ENCODE measurements at regions not wholly inside any gene's neighbourhood (a gene's known extent, or its start where the extent isn't known, plus 50 kb on each side); places are given as distances from the start of the nearest gene placed in this dataset.
A peak's percentile ranks its signal among the peaks of the same experiment; 100 is the strongest.

DNA sequence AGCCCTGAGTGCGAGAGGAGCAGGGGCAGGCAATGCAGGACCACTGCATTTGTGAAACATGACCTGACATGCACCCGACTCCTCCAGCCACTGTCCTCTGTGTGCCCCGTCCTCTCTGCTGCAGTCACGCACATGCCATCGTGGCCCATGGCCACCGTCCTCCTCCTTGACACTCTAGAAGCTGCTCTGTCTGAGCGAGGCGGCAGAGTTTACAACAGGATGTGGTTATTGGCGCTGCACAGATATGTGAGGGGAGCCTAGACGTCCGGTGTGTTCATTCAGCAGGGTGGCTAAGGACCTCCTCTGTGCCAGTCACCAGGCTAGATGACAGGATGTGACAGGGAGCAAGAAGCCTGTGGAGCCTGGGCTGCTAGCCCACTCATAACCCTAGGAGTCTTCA, 277.8 kb downstream of the FOXO1 start:
- Mint-ChIP-seq H3K27ac (peak overlapping the region; percentile 95), H3K27me3 (no peaks in the 10 kb centered on the region), H3K4me3 (peak overlapping the region; percentile 83), H3K9me3 (no peaks in the 10 kb centered on the region), H3K4me1 (peaks cover 29% of the 10 kb centered on the region), H3K36me3 (ENCODE audit: low read depth) (no peaks in the 10 kb centered on the region)
- ChIA-PET CTCF (interaction anchor here (0.6 kb wide), 1 partner anchor 44 kb away, joined by 4 read pairs; no protein-coding TSS in a partner anchor), POLR2A (interaction anchor here (0.6 to 2.5 kb wide), 11 partner anchors 13 to 280 kb away, joined by 3 to 11 read pairs (median 5); no protein-coding TSS in a partner anchor)
- peak; percentile 46 for DNase-seq
- TF ChIP-seq, protein P1, sequence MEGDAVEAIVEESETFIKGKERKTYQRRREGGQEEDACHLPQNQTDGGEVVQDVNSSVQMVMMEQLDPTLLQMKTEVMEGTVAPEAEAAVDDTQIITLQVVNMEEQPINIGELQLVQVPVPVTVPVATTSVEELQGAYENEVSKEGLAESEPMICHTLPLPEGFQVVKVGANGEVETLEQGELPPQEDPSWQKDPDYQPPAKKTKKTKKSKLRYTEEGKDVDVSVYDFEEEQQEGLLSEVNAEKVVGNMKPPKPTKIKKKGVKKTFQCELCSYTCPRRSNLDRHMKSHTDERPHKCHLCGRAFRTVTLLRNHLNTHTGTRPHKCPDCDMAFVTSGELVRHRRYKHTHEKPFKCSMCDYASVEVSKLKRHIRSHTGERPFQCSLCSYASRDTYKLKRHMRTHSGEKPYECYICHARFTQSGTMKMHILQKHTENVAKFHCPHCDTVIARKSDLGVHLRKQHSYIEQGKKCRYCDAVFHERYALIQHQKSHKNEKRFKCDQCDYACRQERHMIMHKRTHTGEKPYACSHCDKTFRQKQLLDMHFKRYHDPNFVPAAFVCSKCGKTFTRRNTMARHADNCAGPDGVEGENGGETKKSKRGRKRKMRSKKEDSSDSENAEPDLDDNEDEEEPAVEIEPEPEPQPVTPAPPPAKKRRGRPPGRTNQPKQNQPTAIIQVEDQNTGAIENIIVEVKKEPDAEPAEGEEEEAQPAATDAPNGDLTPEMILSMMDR (IDR thresholded peaks at IDR 0.05), result no peak
- intact Hi-C loops (cut with micrococcal nuclease), result loop anchor here (1.0 to 5.0 kb wide), 6 partner anchors 11 to 279 kb away; partner anchors contain the start of gene FOXO1
- ATAC-seq (ENCODE audit: low read depth), result peak; percentile 97

DNA sequence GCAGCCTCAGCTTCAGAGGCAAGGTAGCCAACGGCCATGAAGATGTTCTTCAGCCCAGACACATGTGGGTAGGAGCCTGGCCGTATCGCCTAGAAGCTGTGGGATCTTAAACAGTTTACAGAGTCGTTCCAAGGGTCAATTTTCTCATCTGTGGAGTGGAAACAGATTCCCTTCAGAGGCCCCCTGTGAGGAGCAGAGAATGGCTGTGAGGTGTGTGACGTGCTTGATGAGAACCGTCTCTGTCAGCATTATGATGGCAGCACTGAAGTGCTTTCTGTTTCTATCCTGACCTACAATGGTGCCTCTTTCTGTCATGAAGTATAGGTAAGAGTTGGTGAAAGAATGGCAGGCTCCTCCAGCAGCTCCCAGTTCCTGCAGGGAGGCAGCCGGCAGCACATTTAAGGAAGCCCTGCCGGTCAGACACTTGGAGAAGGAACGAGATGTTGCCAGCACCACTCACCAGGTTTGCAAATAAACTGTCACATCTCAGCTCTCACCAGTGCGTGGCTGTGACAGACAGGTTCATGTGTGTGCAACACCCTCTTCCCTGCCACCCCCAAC, 277.3 kb downstream of the FOXO1 start:
- CTCF ChIA-PET, result interaction anchor here (0.6 kb wide), 1 partner anchor 44 kb away, joined by 4 read pairs; no protein-coding TSS in a partner anchor
- intact Hi-C loops (cut with micrococcal nuclease), result loop anchor here (1.0 to 5.0 kb wide), 5 partner anchors 13 to 278 kb away; partner anchors contain the start of gene FOXO1
- DNase-seq, result no peak
- POLR2A ChIA-PET, result interaction anchor here (0.6 to 2.5 kb wide), 13 partner anchors 9 to 280 kb away, joined by 3 to 11 read pairs (median 5); no protein-coding TSS in a partner anchor
- H3K27me3 Mint-ChIP-seq, result no peaks in the 10 kb centered on the region
- H3K4me3 Mint-ChIP-seq, result peak overlapping the region; percentile 83
- peaks cover 29% of the 10 kb centered on the region for H3K4me1 Mint-ChIP-seq
- peak overlapping the region; percentile 95 for H3K27ac Mint-ChIP-seq
- H3K9me3 Mint-ChIP-seq, result no peaks in the 10 kb centered on the region
- H3K36me3 Mint-ChIP-seq (ENCODE audit: low read depth), result no peaks in the 10 kb centered on the region
- TF ChIP-seq, protein P1 (IDR thresholded peaks at IDR 0.05), result no peak
- ATAC-seq (ENCODE audit: low read depth), result peak; percentile 64

DNA sequence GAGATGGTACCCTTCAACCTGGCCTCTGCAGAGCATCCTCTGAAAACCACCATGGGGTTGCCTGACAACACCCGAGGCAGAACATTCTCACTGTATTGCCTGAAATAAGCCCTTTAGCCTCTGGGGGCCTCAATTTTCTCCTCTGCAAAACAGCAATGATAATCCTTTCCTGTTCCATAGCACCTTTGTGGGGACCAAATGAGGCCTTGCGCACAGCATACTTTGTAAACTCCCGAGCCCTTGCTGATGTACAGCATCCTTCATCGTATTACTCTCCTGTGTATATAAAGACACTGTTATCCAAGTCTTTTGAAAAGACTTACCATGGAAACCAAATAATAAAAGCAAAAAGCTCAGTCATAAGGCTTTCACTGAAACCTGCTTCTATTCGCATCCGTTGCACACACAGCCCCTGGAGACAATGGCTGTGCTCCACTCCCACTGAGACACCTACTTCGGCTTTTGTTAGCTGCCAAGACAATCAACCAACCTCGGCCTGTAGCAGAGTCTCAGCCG, 276.0 kb downstream of the FOXO1 start:
- Mint-ChIP-seq H3K4me3 (no peak overlapping the region), H3K36me3 (ENCODE audit: low read depth) (no peaks in the 10 kb centered on the region), H3K27me3 (no peaks in the 10 kb centered on the region), H3K4me1 (peaks cover 26% of the 10 kb centered on the region), H3K27ac (peak overlapping the region; percentile 36), H3K9me3 (no peaks in the 10 kb centered on the region)
- TF ChIP-seq, protein P1 (IDR thresholded peaks at IDR 0.05), result no peak
- DNase-seq (no peak), ATAC-seq (ENCODE audit: low read depth) (no peak)
- ChIA-PET CTCF (no interaction called here), POLR2A (interaction anchor here (1.4 to 2.5 kb wide), 2 partner anchors 11 kb away, joined by 4 to 8 read pairs; no protein-coding TSS in a partner anchor)
- intact Hi-C loops (cut with micrococcal nuclease), result no loop called here

DNA sequence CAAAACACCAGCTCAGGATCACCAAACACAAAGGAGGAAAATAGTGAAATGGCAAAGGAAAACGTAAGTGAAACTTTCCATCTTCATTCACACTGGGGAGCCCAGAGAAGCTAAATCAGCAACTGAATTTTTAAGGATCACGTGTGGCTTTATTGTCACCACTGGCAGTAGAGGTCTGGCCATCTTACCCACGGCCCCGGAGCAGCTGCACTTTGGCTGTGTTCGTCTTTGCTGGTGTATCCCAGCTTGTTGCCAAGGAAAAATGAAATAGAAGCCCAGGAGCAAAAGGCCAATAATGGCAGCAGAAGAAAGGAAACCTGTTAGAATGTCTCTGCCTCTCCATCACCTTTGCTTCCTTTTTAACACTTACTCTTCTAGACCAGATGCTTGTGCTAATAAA, 274.7 kb downstream of the FOXO1 start:
- Mint-ChIP-seq H3K36me3 (ENCODE audit: low read depth) (no peaks in the 10 kb centered on the region), H3K9me3 (no peaks in the 10 kb centered on the region), H3K27ac (no peak overlapping the region), H3K4me3 (no peak overlapping the region), H3K4me1 (peaks cover 26% of the 10 kb centered on the region), H3K27me3 (no peaks in the 10 kb centered on the region)
- TF ChIP-seq, protein P1 (IDR thresholded peaks at IDR 0.05), result no peak
- ChIA-PET POLR2A (no interaction called here), CTCF (no interaction called here)
- DNase-seq, result no peak
- ATAC-seq (ENCODE audit: low read depth), result no peak
- intact Hi-C loops (cut with micrococcal nuclease), result no loop called here

DNA sequence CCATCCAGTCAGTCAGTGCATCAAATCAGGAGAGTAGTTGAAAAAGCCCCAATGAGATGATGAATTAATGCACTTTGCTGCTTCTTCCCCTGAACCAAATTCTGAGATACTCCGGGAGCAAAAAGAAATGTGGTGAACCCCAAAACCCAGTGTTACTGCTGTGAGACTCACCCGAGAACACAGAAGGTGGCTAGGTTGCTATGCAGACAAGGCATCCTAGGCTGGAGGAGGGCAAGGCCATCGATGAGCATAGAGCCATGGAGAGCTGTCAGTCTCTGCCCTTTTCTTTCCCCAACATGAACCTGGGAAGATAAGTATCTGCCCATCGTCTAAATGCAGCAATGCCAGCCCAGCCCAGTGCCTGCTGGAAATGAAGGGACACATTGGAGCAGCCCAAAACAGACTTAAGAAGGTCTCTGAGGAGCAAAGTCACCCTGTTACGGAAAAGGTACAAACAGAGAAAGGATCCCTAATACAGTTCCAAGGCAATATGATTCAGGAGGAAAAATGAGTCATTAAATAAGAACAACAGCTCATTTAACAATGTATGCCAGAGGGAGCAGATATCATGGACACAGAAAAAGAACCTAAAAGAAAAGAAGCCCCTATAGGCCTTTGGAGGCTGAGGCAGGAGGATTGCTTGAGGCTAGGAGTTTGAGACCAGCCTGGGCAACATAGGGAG, 272.0 kb downstream of the FOXO1 start:
- Mint-ChIP-seq H3K4me1 (peaks cover 8% of the 10 kb centered on the region), H3K9me3 (no peaks in the 10 kb centered on the region), H3K27ac (no peak overlapping the region), H3K27me3 (no peaks in the 10 kb centered on the region), H3K36me3 (ENCODE audit: low read depth) (no peaks in the 10 kb centered on the region), H3K4me3 (no peak overlapping the region)
- DNase-seq (no peak), ATAC-seq (ENCODE audit: low read depth) (no peak)
- ChIA-PET CTCF (no interaction called here), POLR2A (interaction anchor here (0.6 kb wide), 1 partner anchor 261 kb away, joined by 3 read pairs; no protein-coding TSS in a partner anchor)
- TF ChIP-seq, protein P1 (IDR thresholded peaks at IDR 0.05), result no peak
- intact Hi-C loops (cut with micrococcal nuclease), result no loop called here
